Right lobe of liver (tissue), 4 donors: ENCODE measurements at regions not wholly inside any gene's neighbourhood (a gene's known extent, or its start where the extent isn't known, plus 50 kb on each side); places are given as distances from the start of the nearest gene placed in this dataset.

Experiments
- POLR2A ChIP-seq: fragments of 450-650 bp; IDR thresholded peaks from one replicate; pipeline ENCODE4 v1.6.1; 2017; ENCODE audit warnings: antibody characterized with exemption, mild to moderate bottlenecking
- TF ChIP-seq, protein P1 (sequence below), 4 donors: fragments of 200-600 bp in 3 of 4; fragments of 450-650 bp in 1 of 4; IDR thresholded peaks; one replicate each; pipeline versions ENCODE4 v1.5.1 to v1.8.0; 2016 to 2022; ENCODE audit warnings: antibody characterized with exemption in 4 of 4, mild to moderate bottlenecking in 2 of 4
- donor health status: DM: no; HTN: no; CAD: no.
- donor health status: DM: no; HTN: no; CAD: no.
- donor health status: DM: no; HTN: yes; CAD: no.

DNA sequence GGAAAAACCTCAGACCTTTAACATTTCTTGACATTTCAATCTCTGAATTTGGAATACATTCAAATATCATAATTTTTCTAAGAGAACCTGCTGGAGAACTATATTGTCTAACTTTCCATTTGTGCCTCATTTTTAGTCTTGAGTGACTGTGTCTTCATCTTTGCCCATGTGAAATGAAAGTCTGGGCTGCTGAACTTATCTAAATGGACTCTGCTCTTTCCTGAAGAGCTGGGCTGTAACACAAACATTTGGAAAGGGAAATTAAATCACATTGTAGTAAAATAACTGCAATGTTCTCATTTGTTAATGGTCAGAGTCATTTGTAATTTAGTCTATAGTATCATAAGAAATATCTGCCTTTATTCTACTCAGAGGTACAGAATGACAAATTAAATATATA is 373.1 kb downstream of the LRIG3 start:
- TF ChIP-seq, protein P1, sequence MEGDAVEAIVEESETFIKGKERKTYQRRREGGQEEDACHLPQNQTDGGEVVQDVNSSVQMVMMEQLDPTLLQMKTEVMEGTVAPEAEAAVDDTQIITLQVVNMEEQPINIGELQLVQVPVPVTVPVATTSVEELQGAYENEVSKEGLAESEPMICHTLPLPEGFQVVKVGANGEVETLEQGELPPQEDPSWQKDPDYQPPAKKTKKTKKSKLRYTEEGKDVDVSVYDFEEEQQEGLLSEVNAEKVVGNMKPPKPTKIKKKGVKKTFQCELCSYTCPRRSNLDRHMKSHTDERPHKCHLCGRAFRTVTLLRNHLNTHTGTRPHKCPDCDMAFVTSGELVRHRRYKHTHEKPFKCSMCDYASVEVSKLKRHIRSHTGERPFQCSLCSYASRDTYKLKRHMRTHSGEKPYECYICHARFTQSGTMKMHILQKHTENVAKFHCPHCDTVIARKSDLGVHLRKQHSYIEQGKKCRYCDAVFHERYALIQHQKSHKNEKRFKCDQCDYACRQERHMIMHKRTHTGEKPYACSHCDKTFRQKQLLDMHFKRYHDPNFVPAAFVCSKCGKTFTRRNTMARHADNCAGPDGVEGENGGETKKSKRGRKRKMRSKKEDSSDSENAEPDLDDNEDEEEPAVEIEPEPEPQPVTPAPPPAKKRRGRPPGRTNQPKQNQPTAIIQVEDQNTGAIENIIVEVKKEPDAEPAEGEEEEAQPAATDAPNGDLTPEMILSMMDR (IDR thresholded peaks at IDR 0.05), result no peak
- no peak for TF ChIP-seq POLR2A
